ENCODE measurements at regions not wholly inside any gene's neighbourhood (a gene's known extent, or its start where the extent isn't known, plus 50 kb on each side); places are given as distances from the start of the nearest gene placed in this dataset.

GRCh38 chr13:106898231-106898630, 330.3 kb upstream of the ARGLU1 start:
- Mint-ChIP-seq H3K9me3 (peaks cover 3% of the 10 kb centered on the region), H3K4me1 (peaks cover 9% of the 10 kb centered on the region), H3K27me3 (ENCODE audit: low read depth) (no peaks in the 10 kb centered on the region), H3K4me3 (no peak overlapping the region), H3K36me3 (no peaks in the 10 kb centered on the region), H3K27ac (peak overlapping the region; percentile 6)
- DNase-seq (ENCODE audit: low spot score): no peak
- ChIA-PET POLR2A (no interaction called here), CTCF (no interaction called here)
- no peak for ATAC-seq
- TF ChIP-seq MAX (CRISPR knock-in tag; IDR thresholded peaks at IDR 0.05) (no peak), CDX4 (CRISPR knock-in tag; IDR thresholded peaks at IDR 0.05; ENCODE audit: borderline replicate concordance) (no peak)

- ChIA-PET POLR2A (no interaction called here), CTCF (no interaction called here)
- peaks cover 24% of the 10 kb centered on the region for H3K36me3 Mint-ChIP-seq
- H3K9me3 Mint-ChIP-seq: peaks cover 36% of the 10 kb centered on the region
- no peak for ATAC-seq
- H3K27me3 Mint-ChIP-seq (ENCODE audit: low read depth): peaks cover 7% of the 10 kb centered on the region
- DNase-seq (ENCODE audit: low spot score): no peak
- H3K27ac Mint-ChIP-seq: no peak overlapping the region
- peaks cover 9% of the 10 kb centered on the region for H3K4me1 Mint-ChIP-seq
- TF ChIP-seq ARID4B (CRISPR knock-in tag; IDR thresholded peaks at IDR 0.05; ENCODE audit: borderline replicate concordance) (no peak), SP1 (CRISPR knock-in tag; conservative IDR thresholded peaks at IDR 0.05) (no peak), EMX1 (CRISPR knock-in tag; IDR thresholded peaks at IDR 0.05) (no peak), E2F5 (CRISPR knock-in tag; IDR thresholded peaks at IDR 0.05) (no peak), ZBTB43 (CRISPR knock-in tag; IDR thresholded peaks at IDR 0.05) (no peak), RELA (CRISPR knock-in tag; IDR thresholded peaks at IDR 0.05; ENCODE audit: borderline replicate concordance) (no peak), FOXP1 (CRISPR knock-in tag; IDR thresholded peaks at IDR 0.05; ENCODE audit: borderline replicate concordance) (no peak), ERG (CRISPR knock-in tag; IDR thresholded peaks at IDR 0.05) (no peak), NR3C1 (CRISPR knock-in tag; conservative IDR thresholded peaks at IDR 0.05; ENCODE audit: low read depth) (no peak), RORB (CRISPR knock-in tag; IDR thresholded peaks at IDR 0.05) (no peak), ATF1 (CRISPR knock-in tag; IDR thresholded peaks at IDR 0.05) (no peak), ATF3 (CRISPR knock-in tag; conservative IDR thresholded peaks at IDR 0.05) (no peak), TP53 (CRISPR knock-in tag; IDR thresholded peaks at IDR 0.05) (no peak), ESRRA (CRISPR knock-in tag; IDR thresholded peaks at IDR 0.05; ENCODE audit: borderline replicate concordance) (no peak), CREB1 (CRISPR knock-in tag; IDR thresholded peaks at IDR 0.05) (no peak)
- H3K4me3 Mint-ChIP-seq: no peak overlapping the region
Measured at GRCh38 chr13:106888148-106888547, 320.2 kb upstream of the ARGLU1 start.
